ENCODE measurements at regions not wholly inside any gene's neighbourhood (a gene's known extent, or its start where the extent isn't known, plus 50 kb on each side); places are given as distances from the start of the nearest gene placed in this dataset.

GRCh38 chr4:111678479-111678878 is 466.8 kb upstream of the FAM241A start:
- DNase-seq = peak; percentile 91

DNA sequence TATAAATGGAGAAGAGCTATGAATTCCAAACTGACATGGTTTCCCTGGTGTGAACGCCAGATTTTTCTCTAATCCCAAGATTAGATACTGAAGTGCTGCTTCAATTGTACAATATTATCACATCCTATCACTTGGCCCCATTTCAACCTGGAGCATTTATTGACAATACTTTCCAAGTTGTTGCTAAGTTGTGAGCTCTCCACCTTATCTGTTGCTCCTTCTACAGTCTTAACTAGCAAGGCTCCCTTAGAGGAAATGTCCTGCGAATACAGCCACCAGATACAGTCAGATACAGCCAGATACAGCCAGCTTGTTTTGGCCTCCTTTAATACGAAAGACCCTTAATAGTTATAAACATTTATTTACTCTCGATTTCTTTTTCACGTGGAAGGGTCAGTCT is 466.3 kb upstream of the FAM241A start:
- DNase-seq = no peak

DNA sequence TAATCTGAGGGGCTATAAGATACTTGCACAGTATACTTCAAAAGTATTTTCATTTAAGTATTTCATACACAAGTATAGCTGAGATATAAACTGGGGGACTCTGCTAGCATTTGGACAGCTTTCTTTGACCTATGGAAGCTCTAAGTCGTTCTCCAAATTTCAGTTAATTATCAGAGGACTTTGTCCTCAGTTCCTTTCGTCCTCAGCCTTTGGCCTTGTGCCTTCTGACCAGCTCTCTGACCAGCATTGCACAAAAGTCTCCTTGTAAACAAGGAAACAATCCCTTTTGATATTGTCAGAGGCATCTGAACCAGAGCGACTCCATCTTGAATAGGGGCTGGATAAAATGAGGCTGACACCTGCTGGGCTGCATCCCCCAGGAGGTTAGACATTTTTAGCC is 464.0 kb upstream of the FAM241A start:
- DNase-seq = no peak

DNA sequence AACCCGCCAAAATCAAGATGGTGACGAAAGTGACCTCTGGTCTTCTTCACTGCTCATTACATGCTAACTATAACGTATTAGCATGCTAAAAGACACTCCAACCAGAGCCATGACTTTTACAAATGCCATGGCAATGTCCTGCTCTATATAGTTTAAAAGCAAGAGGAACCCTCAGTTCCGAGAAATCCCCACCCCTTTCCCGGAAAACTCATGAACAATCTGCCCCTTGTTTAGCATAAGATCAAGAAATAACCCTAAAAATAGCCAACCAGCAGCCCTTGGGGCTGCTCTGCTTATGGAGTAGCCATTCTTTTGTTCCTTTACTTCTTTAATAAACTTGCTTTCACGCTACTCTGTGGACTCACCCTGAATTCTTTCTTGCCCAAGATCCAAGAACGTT is 463.5 kb upstream of the FAM241A start:
- DNase-seq = no peak

- DNase-seq = no peak
Measured at GRCh38 chr4:111685205-111685604, 460.0 kb upstream of the FAM241A start.

- peak; percentile 79 for DNase-seq
Measured at GRCh38 chr4:111689214-111689613, 456.0 kb upstream of the FAM241A start.

- DNase-seq = peak; percentile 49
Measured at GRCh38 chr4:111689731-111690130, 455.5 kb upstream of the FAM241A start.

GRCh38 chr4:111693758-111694157 is 451.5 kb upstream of the FAM241A start:
- no peak for DNase-seq

GRCh38 chr4:111695677-111696076 is 449.6 kb upstream of the FAM241A start:
- no peak for DNase-seq

GRCh38 chr4:111696505-111696904 is 448.7 kb upstream of the FAM241A start:
- DNase-seq = no peak

- no peak for DNase-seq
Measured at GRCh38 chr4:111697176-111697942, 447.9 kb upstream of the FAM241A start.

GRCh38 chr4:111698361-111698760 is 446.9 kb upstream of the FAM241A start:
- no peak for DNase-seq

DNA sequence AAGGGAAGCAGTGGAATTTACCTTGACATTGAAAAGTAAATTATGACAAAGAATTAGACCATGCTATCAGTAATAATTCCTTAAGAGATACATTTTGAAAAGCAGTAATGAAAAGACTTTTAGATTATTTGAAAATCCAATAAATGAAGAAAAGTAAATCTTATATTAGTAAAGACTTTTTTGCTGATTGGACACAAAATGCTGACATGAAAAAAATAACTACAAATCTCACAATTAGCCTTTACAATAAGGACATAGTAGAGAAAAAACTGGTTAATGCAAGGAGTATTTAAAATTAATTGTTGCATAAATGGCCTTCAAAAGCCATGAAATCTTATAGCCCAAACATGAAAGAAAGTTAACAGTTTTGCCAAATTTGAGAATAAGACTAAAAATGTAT is 446.1 kb upstream of the FAM241A start:
- no peak for DNase-seq

DNA sequence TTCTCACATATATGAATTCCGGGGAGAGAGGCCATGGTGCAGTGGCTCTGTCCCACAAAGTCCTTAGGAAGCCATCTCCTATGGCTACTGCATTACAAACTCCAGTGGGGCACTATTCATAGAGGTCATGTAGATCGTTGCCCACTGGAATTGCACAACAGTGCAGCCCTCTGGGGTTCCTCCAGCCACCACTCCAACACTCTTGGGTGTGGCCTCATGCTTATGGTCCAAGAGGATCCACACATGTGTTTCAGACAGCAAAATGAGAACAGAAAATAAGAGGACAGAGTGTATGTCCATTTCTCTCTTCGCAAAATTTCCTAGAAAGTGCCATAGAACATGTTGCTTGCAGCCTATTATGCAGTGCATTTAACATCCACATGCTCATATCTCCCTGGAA is 444.2 kb upstream of the FAM241A start:
- no peak for DNase-seq

- DNase-seq = no peak
Measured at GRCh38 chr4:111707491-111707890, 437.8 kb upstream of the FAM241A start.

DNA sequence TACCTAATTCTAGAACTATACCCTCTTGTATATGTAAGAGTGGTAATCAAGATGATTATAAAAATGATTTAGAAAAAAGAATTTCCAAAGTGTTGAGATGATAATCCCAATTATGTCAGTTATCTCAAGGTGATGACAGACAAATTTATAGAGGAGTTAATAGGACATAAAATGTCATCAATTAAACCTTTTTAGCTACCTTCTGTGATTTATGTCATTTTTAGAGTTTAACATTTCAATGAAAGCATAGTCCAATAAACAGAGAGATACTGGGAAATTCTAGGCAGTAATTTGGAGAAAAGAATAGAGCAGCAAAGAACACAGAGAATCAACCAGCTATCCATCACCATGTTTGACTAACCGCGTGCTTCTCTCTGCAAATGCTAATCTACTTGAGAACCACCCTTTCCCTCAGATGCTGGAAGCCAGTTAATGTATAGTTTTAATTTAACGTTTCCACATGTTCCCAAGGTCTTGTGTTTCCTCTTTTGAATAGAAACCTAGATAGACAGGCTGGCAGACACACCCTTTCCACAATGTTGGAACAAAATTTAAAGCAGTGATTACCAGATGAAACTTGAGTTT is 433.1 kb upstream of the FAM241A start:
- no peak for DNase-seq

DNA sequence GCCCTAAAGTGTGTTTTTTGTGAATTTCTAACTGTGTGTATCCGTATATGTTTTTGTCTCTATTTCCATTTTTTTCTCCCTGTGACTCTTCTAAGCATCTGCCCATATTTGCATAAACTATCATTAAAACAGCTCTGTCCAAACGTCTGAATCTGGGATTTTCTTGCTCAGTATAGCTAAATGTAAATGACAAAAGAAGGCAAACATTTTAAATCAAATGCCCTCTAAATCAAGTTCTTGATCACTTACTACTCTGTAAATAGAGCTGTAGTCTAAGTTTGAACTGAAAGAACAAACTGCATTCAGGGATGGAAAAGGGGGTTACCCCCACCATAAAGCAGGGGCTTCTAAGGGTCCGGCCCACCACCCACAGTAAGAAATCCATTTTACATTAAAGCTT is 432.0 kb upstream of the FAM241A start:
- no peak for DNase-seq

- peak; percentile 20 for DNase-seq
Measured at GRCh38 chr4:111717921-111718320, 427.3 kb upstream of the FAM241A start.

DNA sequence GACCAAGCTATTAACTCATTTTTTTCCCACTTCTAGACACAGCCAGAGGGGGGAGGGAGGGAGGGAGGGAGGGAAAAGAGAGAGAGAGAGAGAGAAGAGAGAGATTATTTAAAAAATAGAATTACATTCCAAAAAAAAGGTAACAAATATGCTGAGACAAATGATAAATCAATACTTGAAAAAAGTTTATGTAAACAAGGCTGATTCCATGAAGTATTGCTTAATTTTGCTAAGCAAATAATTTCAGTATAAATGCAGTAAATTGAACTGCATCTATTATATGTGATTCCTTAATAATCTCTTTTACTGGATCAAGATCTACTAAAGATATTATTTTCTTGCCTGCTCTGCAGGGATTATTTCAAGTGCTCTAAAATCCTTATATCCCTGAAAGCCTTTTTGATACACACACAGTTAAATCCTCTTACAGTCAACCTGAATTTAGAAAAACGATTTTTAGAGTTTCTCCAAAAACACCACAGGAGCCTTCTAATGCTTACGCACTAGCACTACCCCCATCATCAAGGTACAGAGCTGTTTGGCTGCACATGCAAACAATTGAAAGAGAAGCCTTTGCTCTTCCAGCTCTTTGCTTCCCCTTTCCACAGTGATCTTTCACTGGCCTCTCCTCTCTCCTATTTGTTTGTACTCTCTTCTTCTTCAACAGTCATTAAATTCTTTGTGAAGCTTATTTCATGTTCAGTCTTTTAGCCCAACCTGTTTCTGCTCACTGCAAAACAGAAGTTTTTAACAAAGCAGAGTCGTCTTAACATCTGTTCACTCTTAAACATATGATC is 426.3 kb upstream of the FAM241A start:
- no peak for DNase-seq

- DNase-seq = no peak
Measured at GRCh38 chr4:111720866-111721265, 424.4 kb upstream of the FAM241A start.

DNA sequence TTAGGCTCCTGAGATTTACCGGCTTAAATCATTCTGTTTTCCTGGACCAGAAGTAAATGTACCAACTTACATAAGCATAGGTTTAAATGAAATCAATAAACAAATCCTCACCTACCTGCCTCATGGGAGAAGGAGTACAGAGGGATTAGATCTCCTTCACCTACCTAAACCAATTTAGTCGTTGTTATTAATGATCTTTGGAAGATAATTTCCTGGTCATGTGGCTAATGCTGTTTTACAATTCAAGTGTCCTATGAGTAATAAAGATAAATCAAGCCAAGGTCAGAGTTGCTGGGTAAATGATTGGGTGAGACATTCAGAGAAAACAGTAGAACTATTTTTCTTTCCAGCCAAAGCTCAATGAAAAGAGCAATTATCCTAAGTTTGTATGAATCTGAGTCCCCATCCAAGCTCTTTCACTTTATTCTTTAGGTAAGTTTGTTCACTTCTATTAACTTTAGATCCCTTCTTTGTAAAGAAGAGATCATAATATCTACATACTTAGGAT is 423.0 kb upstream of the FAM241A start:
- no peak for DNase-seq

DNA sequence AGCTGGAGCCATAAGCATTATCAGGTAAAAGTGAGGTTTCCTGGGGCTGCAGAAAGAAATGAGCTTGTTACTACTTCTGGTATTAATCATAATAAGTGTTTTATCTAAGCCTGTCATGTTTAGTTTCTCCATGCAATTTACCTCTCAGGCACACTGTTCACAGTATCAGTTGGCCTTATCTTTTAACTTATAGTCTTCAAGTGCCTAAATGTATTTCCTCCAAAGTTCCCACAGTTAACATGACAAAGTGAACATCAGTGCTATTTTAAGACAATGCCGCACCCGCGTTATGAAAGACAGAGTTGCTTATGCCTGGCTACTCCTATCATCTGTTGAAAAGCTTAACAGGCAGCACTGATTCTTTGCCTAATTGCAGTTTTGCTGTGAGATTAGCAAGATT is 408.7 kb upstream of the FAM241A start:
- no peak for DNase-seq

- no peak for DNase-seq
Measured at GRCh38 chr4:111744847-111745246, 400.4 kb upstream of the FAM241A start.

DNA sequence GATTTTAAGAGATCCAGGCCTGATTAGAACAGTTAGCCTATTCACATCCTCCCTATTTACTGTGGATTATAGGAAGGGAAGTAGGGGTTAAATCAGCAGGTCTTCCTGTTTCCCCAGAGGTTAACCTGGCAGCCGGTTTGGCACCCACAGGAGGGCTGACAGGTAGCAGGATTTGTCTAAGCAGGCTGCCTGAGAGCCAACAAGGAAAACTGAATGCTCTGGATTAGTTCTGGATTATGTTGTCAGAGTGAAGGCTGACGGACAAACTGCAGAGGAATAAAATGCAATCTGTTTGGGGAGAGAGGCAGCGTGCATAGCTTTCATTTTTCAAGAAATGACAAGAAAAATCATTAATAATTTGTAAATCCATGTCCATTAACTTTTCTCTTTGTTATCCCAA is 397.1 kb upstream of the FAM241A start:
- DNase-seq = no peak

Data from fibroblast of skin of abdomen (primary cell).